Breast epithelium (tissue), 4 donors: ENCODE measurements at regions not wholly inside any gene's neighbourhood (a gene's known extent, or its start where the extent isn't known, plus 50 kb on each side); places are given as distances from the start of the nearest gene placed in this dataset.

Experiments used
- DNase-seq, 2 donors: peaks; one replicate each; pipeline ENCODE4 v3.0.0-alpha.2; 2019; ENCODE audit warnings: low spot score in 2 of 2
- H3K27ac ChIP-seq, 2 donors: fragments of 200-600 bp; sonication (generic) in 1 of 2; one replicate each; pipeline ENCODE4 v1.5.1; 2016 to 2019; ENCODE audit warnings: mild to moderate bottlenecking in 1 of 2
- H3K27me3 ChIP-seq, 2 donors: fragments of 200-600 bp; sonication (generic) in 1 of 2; one replicate each; pipeline versions ENCODE4 v1.5.1 to v1.6.0; 2017 to 2019; ENCODE audit warnings: control low read depth in 1 of 2, mild to moderate bottlenecking in 1 of 2
- H3K36me3 ChIP-seq: fragments of 200-600 bp; one replicate; pipeline ENCODE4 v1.5.1; 2019
- H3K4me1 ChIP-seq, 2 donors: fragments of 200-600 bp; sonication (generic); one replicate each; pipeline ENCODE4 v1.5.1; 2016 to 2019; ENCODE audit warnings: control low read depth in 1 of 2
- H3K4me3 ChIP-seq, 3 donors: fragments of 200-600 bp; sonication (generic); 1 replicate in 2 of 3; 2 replicates in 1 of 3; pipeline ENCODE4 v1.5.1; 2016 to 2019; ENCODE audit warnings: mild to moderate bottlenecking in 3 of 3, moderate library complexity in 2 of 3
- H3K9me3 ChIP-seq, 2 donors: fragments of 200-600 bp; sonication (generic) in 1 of 2; one replicate each; pipeline ENCODE4 v1.5.1; 2016 to 2019; ENCODE audit warnings: control low read depth in 1 of 2
- POLR2A ChIP-seq: fragments of 450-650 bp; IDR thresholded peaks from one replicate; pipeline ENCODE4 v1.6.1; 2016; ENCODE audit warnings: antibody characterized with exemption, mild to moderate bottlenecking, moderate library complexity
- POLR2AphosphoS5 ChIP-seq, 3 donors: sonication (generic); formaldehyde crosslinking; IDR thresholded peaks; one replicate each; pipeline ENCODE4 v1.6.1; 2017; ENCODE audit warnings: antibody characterized with exemption in 3 of 3
- intact Hi-C: fragments of 100-400 bp; cut with DNase I; formaldehyde crosslinking; loops from one replicate; pipeline ENCODE4 v1.15.1; 2023; ENCODE audit warnings: low total_unique reads
- TF ChIP-seq, protein P1 (sequence below), 3 donors: fragments of 450-650 bp; IDR thresholded peaks; one replicate each; pipeline ENCODE4 v1.5.1; 2016 to 2017; ENCODE audit warnings: antibody characterized with exemption in 3 of 3, mild to moderate bottlenecking in 3 of 3, moderate library complexity in 3 of 3

DNA sequence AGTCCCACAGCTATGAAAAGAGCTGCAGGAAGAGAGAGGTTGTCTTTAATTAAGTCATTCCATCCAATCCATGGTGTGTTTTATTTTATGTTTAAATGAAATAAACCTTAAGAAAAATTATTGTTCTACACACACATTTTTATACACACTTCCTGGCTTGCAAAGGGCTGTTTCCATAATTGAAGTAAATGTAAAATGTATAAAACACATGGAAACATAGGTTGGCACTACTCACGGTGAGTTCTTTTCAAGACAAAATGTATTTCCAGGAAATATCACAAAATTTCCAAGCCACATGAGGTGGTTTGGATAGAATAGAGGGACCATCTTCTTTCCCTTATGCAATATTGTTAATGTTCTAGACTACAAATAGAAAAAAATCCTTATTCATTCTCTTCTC lies 426.8 kb upstream of the USP24 start:
- intact Hi-C loops = no loop called here
- H3K27ac ChIP-seq = no peak overlapping the region
- no peaks in the 10 kb centered on the region for H3K27me3 ChIP-seq
- H3K36me3 ChIP-seq = no peaks in the 10 kb centered on the region
- TF ChIP-seq POLR2AphosphoS5 (IDR thresholded peaks at IDR 0.05) (no peak), POLR2A (no peak)
- TF ChIP-seq, protein P1, sequence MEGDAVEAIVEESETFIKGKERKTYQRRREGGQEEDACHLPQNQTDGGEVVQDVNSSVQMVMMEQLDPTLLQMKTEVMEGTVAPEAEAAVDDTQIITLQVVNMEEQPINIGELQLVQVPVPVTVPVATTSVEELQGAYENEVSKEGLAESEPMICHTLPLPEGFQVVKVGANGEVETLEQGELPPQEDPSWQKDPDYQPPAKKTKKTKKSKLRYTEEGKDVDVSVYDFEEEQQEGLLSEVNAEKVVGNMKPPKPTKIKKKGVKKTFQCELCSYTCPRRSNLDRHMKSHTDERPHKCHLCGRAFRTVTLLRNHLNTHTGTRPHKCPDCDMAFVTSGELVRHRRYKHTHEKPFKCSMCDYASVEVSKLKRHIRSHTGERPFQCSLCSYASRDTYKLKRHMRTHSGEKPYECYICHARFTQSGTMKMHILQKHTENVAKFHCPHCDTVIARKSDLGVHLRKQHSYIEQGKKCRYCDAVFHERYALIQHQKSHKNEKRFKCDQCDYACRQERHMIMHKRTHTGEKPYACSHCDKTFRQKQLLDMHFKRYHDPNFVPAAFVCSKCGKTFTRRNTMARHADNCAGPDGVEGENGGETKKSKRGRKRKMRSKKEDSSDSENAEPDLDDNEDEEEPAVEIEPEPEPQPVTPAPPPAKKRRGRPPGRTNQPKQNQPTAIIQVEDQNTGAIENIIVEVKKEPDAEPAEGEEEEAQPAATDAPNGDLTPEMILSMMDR (IDR thresholded peaks at IDR 0.05) = no peak
- no peak overlapping the region for H3K4me3 ChIP-seq
- DNase-seq = no peak
- H3K9me3 ChIP-seq = no peaks in the 10 kb centered on the region
- no peaks in the 10 kb centered on the region for H3K4me1 ChIP-seq

DNA sequence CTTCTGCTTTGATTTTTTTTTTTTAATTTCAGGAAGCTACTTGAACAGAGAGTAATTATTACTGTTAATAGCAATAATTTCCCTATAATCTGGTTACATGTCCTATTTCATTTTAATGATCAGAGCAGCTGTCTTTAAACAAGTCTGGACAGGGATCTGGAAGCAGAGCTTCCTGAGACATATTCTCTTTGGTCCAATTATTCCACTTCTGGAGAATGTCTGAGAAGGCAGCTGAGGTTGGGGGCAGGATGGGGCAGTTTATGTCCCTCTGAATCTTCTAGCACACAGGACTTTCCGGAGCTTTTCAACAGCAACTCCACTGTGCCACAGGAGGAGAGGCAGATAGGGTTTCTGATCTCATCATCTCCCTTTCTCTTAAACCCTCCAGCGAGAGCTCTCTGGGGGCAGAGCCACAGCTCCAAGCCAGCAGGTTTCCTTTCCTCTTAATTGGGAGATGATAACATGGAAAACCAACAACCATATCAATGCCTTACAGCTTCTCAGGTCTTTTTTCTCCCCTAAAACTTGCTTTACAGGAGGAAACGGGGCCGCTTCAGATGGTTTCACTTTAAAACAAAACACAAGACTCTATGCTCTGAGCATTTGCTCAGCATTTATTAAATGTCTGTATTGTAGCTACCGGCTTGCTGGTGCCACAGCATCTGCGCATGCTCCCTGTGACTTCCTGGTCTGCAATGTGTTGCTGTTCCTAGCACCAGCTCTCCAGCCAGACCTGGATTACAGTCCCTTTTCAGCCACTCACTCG lies 425.7 kb upstream of the USP24 start:
- Histone ChIP-seq H3K4me3 (peak overlapping the region; percentile 27 to 60 (median 35)), H3K27ac (peak overlapping the region; percentile 67 to 74), H3K9me3 (no peaks in the 10 kb centered on the region), H3K27me3 (no peaks in the 10 kb centered on the region), H3K36me3 (no peaks in the 10 kb centered on the region), H3K4me1 (no peaks in the 10 kb centered on the region)
- intact Hi-C loops = no loop called here
- DNase-seq = peak in 1 of 2 donors; percentile 38
- TF ChIP-seq POLR2A (no peak), POLR2AphosphoS5 (IDR thresholded peaks at IDR 0.05) (no peak)
- TF ChIP-seq, protein P1 (IDR thresholded peaks at IDR 0.05) = no peak

DNA sequence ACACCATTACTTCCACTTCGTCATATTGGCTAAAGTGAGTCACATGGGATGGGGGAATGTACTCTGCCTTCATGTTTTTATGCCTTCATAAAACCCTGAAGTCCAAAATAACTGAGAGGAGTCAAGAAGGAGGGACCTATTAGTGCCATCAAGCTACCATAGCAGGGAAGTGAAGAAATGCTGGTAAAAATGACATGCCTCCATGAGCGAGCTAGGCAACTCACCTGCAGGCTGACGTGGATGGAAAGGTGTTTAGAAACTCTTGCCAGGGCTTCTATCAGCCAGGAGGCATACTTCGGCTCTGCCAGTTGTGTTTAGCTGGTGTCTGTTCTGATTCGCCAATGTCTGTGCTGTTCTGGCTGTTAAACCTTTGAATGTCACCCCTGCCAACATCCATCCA lies 424.4 kb upstream of the USP24 start:
- no peak for DNase-seq
- Histone ChIP-seq H3K36me3 (no peaks in the 10 kb centered on the region), H3K27me3 (no peaks in the 10 kb centered on the region), H3K27ac (no peak overlapping the region), H3K4me3 (no peak overlapping the region), H3K4me1 (no peaks in the 10 kb centered on the region), H3K9me3 (no peaks in the 10 kb centered on the region)
- TF ChIP-seq POLR2A = no peak
- TF ChIP-seq, protein P1 (IDR thresholded peaks at IDR 0.05) = no peak
- no peak for TF ChIP-seq POLR2AphosphoS5 (IDR thresholded peaks at IDR 0.05)
- intact Hi-C loops = no loop called here

DNA sequence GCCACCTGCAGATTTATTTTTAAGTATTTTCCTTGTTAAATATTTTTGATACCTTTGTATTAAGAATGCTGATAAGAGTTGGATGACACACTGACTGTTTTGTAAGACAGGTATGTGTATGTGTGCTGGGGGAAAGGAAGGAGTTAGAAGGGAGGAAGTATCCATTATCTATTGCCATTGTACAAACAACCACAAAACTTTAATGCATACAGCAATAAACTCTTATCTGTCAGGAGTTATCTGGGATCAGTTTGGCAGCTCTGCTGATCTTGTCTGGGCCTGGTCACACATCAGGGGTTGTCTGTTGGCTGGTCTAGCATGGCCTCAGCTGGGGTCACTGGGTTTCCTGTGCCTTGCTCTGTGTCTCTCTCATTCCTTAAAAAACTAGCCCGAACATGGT lies 423.9 kb upstream of the USP24 start:
- TF ChIP-seq POLR2A (no peak), POLR2AphosphoS5 (IDR thresholded peaks at IDR 0.05) (no peak)
- TF ChIP-seq, protein P1 (IDR thresholded peaks at IDR 0.05) = no peak
- Histone ChIP-seq H3K4me1 (no peaks in the 10 kb centered on the region), H3K27ac (no peak overlapping the region), H3K9me3 (no peaks in the 10 kb centered on the region), H3K4me3 (no peak overlapping the region), H3K27me3 (no peaks in the 10 kb centered on the region), H3K36me3 (no peaks in the 10 kb centered on the region)
- no peak for DNase-seq
- intact Hi-C loops = no loop called here

DNA sequence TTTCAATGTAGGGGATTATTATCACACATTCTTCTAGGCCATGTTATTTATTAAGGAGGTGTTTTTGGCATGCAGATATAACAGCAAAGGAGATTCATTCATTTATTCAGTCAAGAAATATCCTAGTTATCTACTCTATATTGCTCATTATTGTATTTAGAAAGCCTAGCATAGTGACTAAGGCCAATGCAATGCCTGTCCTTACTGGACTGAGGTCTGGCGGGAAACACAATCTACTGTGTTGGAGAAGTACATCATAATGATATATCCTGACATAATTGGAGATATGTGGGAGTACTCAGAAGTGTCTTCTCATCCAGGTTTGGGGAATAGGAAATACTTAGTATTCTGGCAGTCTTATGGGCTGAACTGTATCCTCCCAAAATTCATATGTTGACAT lies 421.5 kb upstream of the USP24 start:
- Histone ChIP-seq H3K4me1 (no peaks in the 10 kb centered on the region), H3K4me3 (no peak overlapping the region), H3K9me3 (no peaks in the 10 kb centered on the region), H3K36me3 (no peaks in the 10 kb centered on the region), H3K27ac (no peak overlapping the region), H3K27me3 (no peaks in the 10 kb centered on the region)
- DNase-seq = no peak
- no peak for TF ChIP-seq POLR2A
- TF ChIP-seq, protein P1 (IDR thresholded peaks at IDR 0.05) = no peak
- TF ChIP-seq POLR2AphosphoS5 (IDR thresholded peaks at IDR 0.05) = no peak
- intact Hi-C loops = no loop called here
